OCI-LY3 (cell line): ENCODE measurements at regions not wholly inside any gene's neighbourhood (a gene's known extent, or its start where the extent isn't known, plus 50 kb on each side); places are given as distances from the start of the nearest gene placed in this dataset.

ENCODE experiments used
- CTCF ChIP-seq: fragments of 200-600, 300-600 bp; sonication (generic); IDR thresholded peaks from 2 replicates; pipeline ENCODE4 v1.5.1; 2014; ENCODE audit warnings: antibody characterized with exemption, low read length, low read depth
- EZH2phosphoT487 ChIP-seq: fragments of 200-600 bp; shearing (Covaris generic); IDR thresholded peaks from 2 replicates; pipeline ENCODE4 v1.6.1; 2018; ENCODE audit warnings: antibody characterized with exemption, mixed run types, low read depth

- TF ChIP-seq CTCF (no peak), EZH2phosphoT487 (no peak)
Observed at GRCh38 chr4:3710451-3711182, 55.6 kb upstream of the ADRA2C start.
